Esophagus squamous epithelium (tissue), 4 donors: ENCODE measurements at regions not wholly inside any gene's neighbourhood (a gene's known extent, or its start where the extent isn't known, plus 50 kb on each side); places are given as distances from the start of the nearest gene placed in this dataset.

ENCODE experiments used
- POLR2A ChIP-seq, 4 donors: fragments of 450-650 bp; IDR thresholded peaks; one replicate each; pipeline ENCODE4 v1.6.1; 2017; ENCODE audit warnings: antibody characterized with exemption in 4 of 4, mild to moderate bottlenecking in 4 of 4, moderate library complexity in 3 of 4
- TF ChIP-seq, protein P1 (sequence below), 6 experiments: fragments of 450-650 bp in 4 of 6; fragments of 200-600 bp in 2 of 6; sonication (generic) in 2 of 6; IDR thresholded peaks; one replicate each; pipeline ENCODE4 v1.5.1; 2016 to 2019; ENCODE audit warnings: antibody characterized with exemption in 6 of 6, mild to moderate bottlenecking in 4 of 6, moderate library complexity in 4 of 6

DNA sequence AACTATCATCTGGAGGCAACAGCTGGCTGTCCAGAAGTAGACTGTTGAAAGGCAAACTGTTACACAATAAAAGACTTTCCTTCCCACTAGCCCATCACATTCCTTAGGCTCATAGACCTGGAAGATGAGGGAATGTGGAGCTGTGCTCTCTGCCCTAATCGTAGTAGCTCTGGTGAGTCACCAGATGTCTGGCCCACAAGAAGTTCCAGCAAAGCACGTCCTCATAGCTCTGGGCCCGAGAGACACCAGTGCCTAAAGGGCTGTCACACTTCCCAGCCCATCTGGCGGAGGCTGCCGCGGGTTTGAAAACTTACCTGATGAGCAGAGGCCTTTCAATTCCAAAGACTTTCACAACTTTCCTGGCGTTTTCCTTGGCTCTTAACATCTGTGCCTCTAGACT lies 81.7 kb upstream of the STOX2 start:
- TF ChIP-seq, protein P1, sequence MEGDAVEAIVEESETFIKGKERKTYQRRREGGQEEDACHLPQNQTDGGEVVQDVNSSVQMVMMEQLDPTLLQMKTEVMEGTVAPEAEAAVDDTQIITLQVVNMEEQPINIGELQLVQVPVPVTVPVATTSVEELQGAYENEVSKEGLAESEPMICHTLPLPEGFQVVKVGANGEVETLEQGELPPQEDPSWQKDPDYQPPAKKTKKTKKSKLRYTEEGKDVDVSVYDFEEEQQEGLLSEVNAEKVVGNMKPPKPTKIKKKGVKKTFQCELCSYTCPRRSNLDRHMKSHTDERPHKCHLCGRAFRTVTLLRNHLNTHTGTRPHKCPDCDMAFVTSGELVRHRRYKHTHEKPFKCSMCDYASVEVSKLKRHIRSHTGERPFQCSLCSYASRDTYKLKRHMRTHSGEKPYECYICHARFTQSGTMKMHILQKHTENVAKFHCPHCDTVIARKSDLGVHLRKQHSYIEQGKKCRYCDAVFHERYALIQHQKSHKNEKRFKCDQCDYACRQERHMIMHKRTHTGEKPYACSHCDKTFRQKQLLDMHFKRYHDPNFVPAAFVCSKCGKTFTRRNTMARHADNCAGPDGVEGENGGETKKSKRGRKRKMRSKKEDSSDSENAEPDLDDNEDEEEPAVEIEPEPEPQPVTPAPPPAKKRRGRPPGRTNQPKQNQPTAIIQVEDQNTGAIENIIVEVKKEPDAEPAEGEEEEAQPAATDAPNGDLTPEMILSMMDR (IDR thresholded peaks at IDR 0.05) = no peak
- TF ChIP-seq POLR2A (IDR thresholded peaks at IDR 0.05) = no peak
